Right lobe of liver (tissue), 6 donors: ENCODE measurements at regions not wholly inside any gene's neighbourhood (a gene's known extent, or its start where the extent isn't known, plus 50 kb on each side); places are given as distances from the start of the nearest gene placed in this dataset.

ENCODE experiments used
- ATAC-seq, 4 donors: fragments of 200-7000 bp; cut with Tn5 transposase; one replicate each; pipeline ENCODE4 v1.9.1; 2020; ENCODE audit warnings: mild to moderate bottlenecking in 4 of 4, moderate library complexity in 4 of 4
- DNase-seq, 3 donors: peaks; one replicate each; pipeline ENCODE4 v3.0.0-alpha.2; 2020
- H3K27ac ChIP-seq, 3 donors: fragments of 200-600 bp; one replicate each; pipeline ENCODE4 v1.8.0; 2022
- H3K27me3 ChIP-seq, 2 donors: fragments of 200-600 bp; one replicate each; pipeline ENCODE4 v1.8.0; 2022
- H3K36me3 ChIP-seq, 4 donors: fragments of 200-600 bp; sonication (generic) in 1 of 4; one replicate each; pipeline versions ENCODE4 v1.5.1 to v1.8.0; 2017 to 2022; ENCODE audit warnings: control low read depth in 1 of 4
- H3K4me1 ChIP-seq, 4 donors: fragments of 200-600 bp; sonication (generic) in 1 of 4; one replicate each; pipeline versions ENCODE4 v1.5.1 to v1.8.0; 2017 to 2022; ENCODE audit warnings: control low read depth in 1 of 4
- H3K4me3 ChIP-seq, 3 donors: fragments of 200-600 bp; one replicate each; pipeline ENCODE4 v1.8.0; 2022
- H3K9me3 ChIP-seq, 4 donors: fragments of 200-600 bp; sonication (generic) in 1 of 4; one replicate each; pipeline versions ENCODE4 v1.5.1 to v1.8.0; 2017 to 2022; ENCODE audit warnings: control low read depth in 1 of 4
- CTCF ChIP-seq, 4 donors: fragments of 200-600 bp in 3 of 4; fragments of 450-650 bp in 1 of 4; IDR thresholded peaks; one replicate each; pipeline versions ENCODE4 v1.5.1 to v1.8.0; 2016 to 2022; ENCODE audit warnings: antibody characterized with exemption in 4 of 4, mild to moderate bottlenecking in 2 of 4
- POLR2A ChIP-seq: fragments of 450-650 bp; IDR thresholded peaks from one replicate; pipeline ENCODE4 v1.6.1; 2017; ENCODE audit warnings: antibody characterized with exemption, mild to moderate bottlenecking
- WGBS: methylation state at CpG from one replicate; pipeline ENCODE4 v1.1.6; 2018; ENCODE audit warnings: low coverage, low lambda C conversion rate; ENCODE audit not compliant: insufficient coverage; ENCODE audit errors: missing lambda C conversion rate; 5-methylcytosine and 5-hydroxymethylcytosine counted together
- intact Hi-C, 2 donors: fragments of 100-400 bp; cut with DNase I; formaldehyde crosslinking; loops; one replicate each; pipeline versions ENCODE4 v1.11.2 to v1.14.1; 2022
- donor health status: DM: no; HTN: yes; CAD: no.
- donor health status: DM: no; HTN: no; CAD: no.
- donor health status: DM: no; HTN: no; CAD: no.
- donor health status: DM: no; HTN: yes; CAD: no.
- donor health status: DM: no; HTN: yes; CAD: no.

DNA sequence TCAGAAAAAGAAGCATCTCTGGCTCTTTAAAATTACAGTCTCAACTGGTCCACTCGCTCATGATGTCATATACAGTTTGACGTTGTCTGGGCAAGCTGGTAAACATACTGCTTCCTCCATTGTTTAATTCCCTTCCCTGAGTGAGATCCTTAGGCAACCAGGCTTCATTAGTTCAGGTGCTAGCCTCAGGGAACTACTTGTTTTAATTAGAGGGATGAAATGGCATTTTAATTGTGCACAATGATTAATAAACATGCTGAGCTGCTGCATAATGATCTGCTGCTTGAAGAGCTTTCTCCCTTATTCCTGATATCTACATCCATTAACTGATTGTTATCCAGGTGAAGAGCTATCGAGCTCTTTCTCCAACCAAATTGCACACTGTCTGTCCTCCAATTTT, 195.6 kb upstream of the ETAA1 start:
- H3K4me3 ChIP-seq, result no peak overlapping the region
- H3K36me3 ChIP-seq, result no peaks in the 10 kb centered on the region
- H3K27ac ChIP-seq, result no peak overlapping the region
- 78% methylated on average over 3 of the region's 3 CpGs for WGBS
- intact Hi-C loops, result no loop called here
- DNase-seq (no peak), ATAC-seq (no peak)
- no peaks in the 10 kb centered on the region for H3K4me1 ChIP-seq
- H3K27me3 ChIP-seq, result peaks cover 0 to 4% of the 10 kb centered on the region in 2 donors
- no peaks in the 10 kb centered on the region for H3K9me3 ChIP-seq
- TF ChIP-seq POLR2A (no peak), CTCF (IDR thresholded peaks at IDR 0.05) (no peak)

DNA sequence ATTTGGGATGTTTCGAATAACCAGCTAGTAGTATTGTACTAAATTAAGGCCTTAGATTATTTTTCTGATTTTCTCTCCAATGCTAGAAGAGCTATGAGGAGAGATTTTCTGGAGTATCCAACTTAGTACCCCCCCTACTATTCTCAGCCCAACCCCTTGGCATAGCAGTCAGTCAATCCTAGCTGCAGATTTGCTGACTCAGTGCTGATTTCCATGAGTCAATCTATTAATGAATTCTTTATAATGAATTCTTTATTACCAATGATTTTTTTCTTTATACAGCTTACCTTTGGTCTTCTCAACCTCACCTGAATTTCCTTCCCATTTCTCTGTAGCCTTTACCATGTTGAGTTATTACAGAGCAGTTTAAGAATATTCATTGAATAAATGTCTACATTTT, 192.8 kb upstream of the ETAA1 start:
- H3K4me1 ChIP-seq, result no peaks in the 10 kb centered on the region
- no peak for DNase-seq
- H3K27ac ChIP-seq, result no peak overlapping the region
- no peaks in the 10 kb centered on the region for H3K36me3 ChIP-seq
- ATAC-seq, result no peak
- intact Hi-C loops, result no loop called here
- H3K27me3 ChIP-seq, result peaks cover 0 to 4% of the 10 kb centered on the region in 2 donors
- TF ChIP-seq CTCF (IDR thresholded peaks at IDR 0.05) (no peak), POLR2A (no peak)
- H3K9me3 ChIP-seq, result no peaks in the 10 kb centered on the region
- H3K4me3 ChIP-seq, result no peak overlapping the region
- 100% methylated on average over 1 of the region's 1 CpG for WGBS

GRCh38 chr2:67208887-67209500, 188.1 kb upstream of the ETAA1 start:
- no peaks in the 10 kb centered on the region for H3K27me3 ChIP-seq
- no peaks in the 10 kb centered on the region for H3K4me1 ChIP-seq
- H3K36me3 ChIP-seq, result no peaks in the 10 kb centered on the region
- no peak overlapping the region for H3K27ac ChIP-seq
- TF ChIP-seq CTCF (IDR thresholded peaks at IDR 0.05), result no peak
- no peak for TF ChIP-seq POLR2A
- 67% methylated on average over 3 of the region's 3 CpGs for WGBS
- no peak overlapping the region for H3K4me3 ChIP-seq
- no peaks in the 10 kb centered on the region for H3K9me3 ChIP-seq
- DNase-seq (no peak), ATAC-seq (no peak)
- intact Hi-C loops, result no loop called here

DNA sequence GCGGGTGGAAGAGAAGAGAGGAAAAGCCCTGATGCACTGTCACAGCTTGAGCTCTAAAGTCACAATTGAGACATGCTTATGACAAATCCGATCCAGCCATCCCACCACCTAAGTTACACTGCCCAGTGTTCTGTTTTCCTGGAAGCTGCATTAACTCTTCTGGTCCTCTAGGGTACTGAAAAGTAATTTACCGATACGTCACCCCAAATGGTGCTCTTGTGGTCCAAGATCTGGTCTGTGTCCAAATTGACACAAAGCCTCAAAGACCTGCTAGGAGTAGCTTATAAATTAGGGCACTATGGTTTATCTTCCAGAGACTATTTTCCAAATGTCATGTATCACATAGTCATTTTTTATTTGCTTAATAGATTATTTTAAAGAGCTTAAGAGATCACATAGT, 186.7 kb upstream of the ETAA1 start:
- DNase-seq (no peak), ATAC-seq (no peak)
- TF ChIP-seq CTCF (IDR thresholded peaks at IDR 0.05), result no peak
- no peak for TF ChIP-seq POLR2A
- H3K27ac ChIP-seq, result no peak overlapping the region
- WGBS, result 51% methylated on average over 3 of the region's 4 CpGs
- H3K36me3 ChIP-seq, result no peaks in the 10 kb centered on the region
- H3K4me1 ChIP-seq, result no peaks in the 10 kb centered on the region
- H3K9me3 ChIP-seq, result no peaks in the 10 kb centered on the region
- no peak overlapping the region for H3K4me3 ChIP-seq
- intact Hi-C loops, result no loop called here
- H3K27me3 ChIP-seq, result no peaks in the 10 kb centered on the region

GRCh38 chr2:67212203-67212602, 184.9 kb upstream of the ETAA1 start:
- intact Hi-C loops, result no loop called here
- WGBS, result 64% methylated on average over 1 of the region's 1 CpG

More at GRCh38 chr2:67212203-67212602, 184.9 kb upstream of the ETAA1 start:
- DNase-seq, result no peak
- Histone ChIP-seq H3K9me3 (no peaks in the 10 kb centered on the region), H3K36me3 (no peaks in the 10 kb centered on the region), H3K27ac (no peak overlapping the region), H3K4me3 (no peak overlapping the region), H3K4me1 (no peaks in the 10 kb centered on the region), H3K27me3 (no peaks in the 10 kb centered on the region)
- no peak for TF ChIP-seq CTCF (IDR thresholded peaks at IDR 0.05)
- ATAC-seq, result no peak
